ENCODE measurements at regions not wholly inside any gene's neighbourhood (a gene's known extent, or its start where the extent isn't known, plus 50 kb on each side); places are given as distances from the start of the nearest gene placed in this dataset.

DNA sequence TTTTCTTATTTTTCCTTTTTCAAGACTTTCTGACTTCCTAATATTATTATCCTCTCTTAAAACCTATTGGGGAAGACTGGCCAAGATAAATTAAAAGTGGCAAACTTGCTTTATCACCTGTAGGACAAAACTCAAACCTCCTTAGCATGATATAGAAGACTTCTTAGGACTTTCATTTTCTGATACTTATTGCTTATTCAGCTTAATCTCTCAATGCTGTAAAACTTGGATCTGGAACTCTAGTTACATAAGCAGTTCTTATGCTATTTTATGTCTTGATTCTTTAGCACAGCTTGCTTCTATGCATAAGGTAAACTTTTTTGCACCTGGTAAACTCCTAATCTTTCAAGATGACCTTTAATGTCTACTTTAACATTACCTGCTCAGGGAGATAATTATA, 382.3 kb upstream of the LRRC7 start:
- TF ChIP-seq, protein P1, sequence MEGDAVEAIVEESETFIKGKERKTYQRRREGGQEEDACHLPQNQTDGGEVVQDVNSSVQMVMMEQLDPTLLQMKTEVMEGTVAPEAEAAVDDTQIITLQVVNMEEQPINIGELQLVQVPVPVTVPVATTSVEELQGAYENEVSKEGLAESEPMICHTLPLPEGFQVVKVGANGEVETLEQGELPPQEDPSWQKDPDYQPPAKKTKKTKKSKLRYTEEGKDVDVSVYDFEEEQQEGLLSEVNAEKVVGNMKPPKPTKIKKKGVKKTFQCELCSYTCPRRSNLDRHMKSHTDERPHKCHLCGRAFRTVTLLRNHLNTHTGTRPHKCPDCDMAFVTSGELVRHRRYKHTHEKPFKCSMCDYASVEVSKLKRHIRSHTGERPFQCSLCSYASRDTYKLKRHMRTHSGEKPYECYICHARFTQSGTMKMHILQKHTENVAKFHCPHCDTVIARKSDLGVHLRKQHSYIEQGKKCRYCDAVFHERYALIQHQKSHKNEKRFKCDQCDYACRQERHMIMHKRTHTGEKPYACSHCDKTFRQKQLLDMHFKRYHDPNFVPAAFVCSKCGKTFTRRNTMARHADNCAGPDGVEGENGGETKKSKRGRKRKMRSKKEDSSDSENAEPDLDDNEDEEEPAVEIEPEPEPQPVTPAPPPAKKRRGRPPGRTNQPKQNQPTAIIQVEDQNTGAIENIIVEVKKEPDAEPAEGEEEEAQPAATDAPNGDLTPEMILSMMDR (IDR thresholded peaks at IDR 0.05; ENCODE audit: low read length), result no peak
- TF ChIP-seq EZH2 (optimal IDR thresholded peaks at IDR 0.05; ENCODE audit: low read depth, low read length), result no peak
- no peak for TF ChIP-seq EZH2phosphoT487 (IDR thresholded peaks at IDR 0.05; ENCODE audit: low read length)

All from MM.1S (cell line).